HEK293 (cell line): ENCODE measurements at regions not wholly inside any gene's neighbourhood (a gene's known extent, or its start where the extent isn't known, plus 50 kb on each side); places are given as distances from the start of the nearest gene placed in this dataset.

Experiments used
- CTCF ChIA-PET: fragments of 350-600 bp; formaldehyde crosslinking; extraction: SDS; loops from one replicate; lab custom pipeline; 2021; ENCODE audit warnings: antibody characterized with exemption; lab: Yijun Ruan, JAX
- POLR2A ChIA-PET: fragments of 300-600 bp; formaldehyde crosslinking; extraction: SDS; loops from one replicate; lab custom pipeline; 2020; ENCODE audit warnings: antibody characterized with exemption, inconsistent platforms; lab: Yijun Ruan, JAX
- H3K27ac ChIP-seq: fragments of 200-500 bp; sonication (Bioruptor generic); 2 replicates; pipeline ENCODE4 v1.5.1; 2014; ENCODE audit warnings: low read depth, low read length, control low read depth, inconsistent platforms; ENCODE audit errors: extremely low read depth
- H3K36me3 ChIP-seq, 2 experiments: fragments of 200-500 bp in 1 of 2; sonication (Bioruptor generic) in 1 of 2; 1 replicate in 1 of 2; 2 replicates in 1 of 2; pipeline ENCODE4 v1.5.1; 2014 to 2017; ENCODE audit warnings: inconsistent platforms in 2 of 2, low read length in 2 of 2; ENCODE audit not compliant: control insufficient read depth in 2 of 2, insufficient read depth in 1 of 2
- H3K4me1 ChIP-seq: fragments of 200-500 bp; sonication (Bioruptor generic); 2 replicates; pipeline ENCODE4 v1.5.1; 2014; ENCODE audit warnings: mild to moderate bottlenecking, low read length, inconsistent platforms; ENCODE audit not compliant: control insufficient read depth, insufficient read depth
- H3K4me3 ChIP-seq: 2 replicates; pipeline ENCODE4 v1.5.1; 2011; ENCODE audit warnings: low read depth, mild to moderate bottlenecking, control low read depth, low read length, moderate library complexity
- H3K9me3 ChIP-seq: fragments of 200-500 bp; sonication (Bioruptor generic); 2 replicates; pipeline ENCODE4 v1.5.1; 2014; ENCODE audit warnings: low read depth, low read length, inconsistent platforms; ENCODE audit not compliant: control insufficient read depth, insufficient read depth
- HOXA7 ChIP-seq: sonication (generic); formaldehyde crosslinking; IDR thresholded peaks from 2 replicates; pipeline ENCODE4 v1.8.1; 2022; ENCODE audit warnings: missing genetic modification reagents, borderline replicate concordance
- KLF16 ChIP-seq: fragments of 450-650 bp; formaldehyde crosslinking; IDR thresholded peaks from 2 replicates; pipeline ENCODE4 v1.5.1; 2017; ENCODE audit warnings: missing biosample characterization, missing genetic modification characterization
- SCRT2 ChIP-seq: fragments of 450-650 bp; formaldehyde crosslinking; IDR thresholded peaks from 2 replicates; pipeline ENCODE4 v1.5.1; 2016; ENCODE audit warnings: missing biosample characterization, missing genetic modification characterization
- SP3 ChIP-seq: fragments of 450-650 bp; formaldehyde crosslinking; IDR thresholded peaks from 2 replicates; pipeline ENCODE4 v1.5.1; 2016; ENCODE audit warnings: missing biosample characterization, missing genetic modification characterization
- SP7 ChIP-seq: fragments of 450-650 bp; formaldehyde crosslinking; IDR thresholded peaks from 2 replicates; pipeline ENCODE4 v1.5.1; 2016; ENCODE audit warnings: missing biosample characterization, missing genetic modification characterization
- TRIM28 ChIP-seq: IDR thresholded peaks from 2 replicates; pipeline ENCODE4 v1.6.1; 2011; ENCODE audit warnings: low read length, control low read depth, borderline replicate concordance
- ZFP3 ChIP-seq: fragments of 450-650 bp; formaldehyde crosslinking; IDR thresholded peaks from 2 replicates; pipeline ENCODE4 v1.5.1; 2016; ENCODE audit warnings: low read depth, missing biosample characterization, missing genetic modification characterization
- ZFP41 ChIP-seq: fragments of 450-650 bp; formaldehyde crosslinking; IDR thresholded peaks from 2 replicates; pipeline ENCODE4 v1.5.1; 2016; ENCODE audit warnings: missing biosample characterization, missing genetic modification characterization, borderline replicate concordance
- ZNF184 ChIP-seq: fragments of 450-650 bp; IDR thresholded peaks from 2 replicates; pipeline ENCODE4 v1.5.1; 2018; ENCODE audit warnings: missing biosample characterization, mild to moderate bottlenecking, missing genetic modification characterization
- ZNF248 ChIP-seq: fragments of 450-650 bp; formaldehyde crosslinking; IDR thresholded peaks from 2 replicates; pipeline ENCODE4 v1.5.1; 2017; ENCODE audit warnings: missing biosample characterization, missing genetic modification characterization
- ZNF274 ChIP-seq, 2 experiments: fragments of 200-500 bp in 1 of 2; fragments of 450-650 bp in 1 of 2; sonication (Bioruptor generic) in 1 of 2; formaldehyde crosslinking in 1 of 2; IDR thresholded peaks; 2 replicates each; pipeline versions ENCODE4 v1.5.1 to v1.6.1; 2014 to 2016; ENCODE audit warnings: borderline replicate concordance in 1 of 2, inconsistent platforms in 1 of 2, low read length in 1 of 2, missing biosample characterization in 1 of 2, missing genetic modification characterization in 1 of 2
- ZNF302 ChIP-seq: fragments of 450-650 bp; formaldehyde crosslinking; IDR thresholded peaks from 2 replicates; pipeline ENCODE4 v1.5.1; 2016; ENCODE audit warnings: missing biosample characterization, missing genetic modification characterization, low read depth
- ZNF354C ChIP-seq: fragments of 450-650 bp; formaldehyde crosslinking; IDR thresholded peaks from 2 replicates; pipeline ENCODE4 v1.5.1; 2016; ENCODE audit warnings: missing biosample characterization, missing genetic modification characterization, low read depth, borderline replicate concordance
- ZNF366 ChIP-seq: fragments of 450-650 bp; formaldehyde crosslinking; conservative IDR thresholded peaks from 2 replicates; pipeline ENCODE4 v1.5.1; 2016; ENCODE audit warnings: missing biosample characterization, missing genetic modification characterization
- ZNF426 ChIP-seq: fragments of 450-650 bp; formaldehyde crosslinking; IDR thresholded peaks from 2 replicates; pipeline ENCODE4 v1.5.1; 2017; ENCODE audit warnings: missing biosample characterization, missing genetic modification characterization, mild to moderate bottlenecking, inconsistent platforms, moderate library complexity
- ZNF561 ChIP-seq: fragments of 450-650 bp; IDR thresholded peaks from 2 replicates; pipeline ENCODE4 v1.5.1; 2018; ENCODE audit warnings: missing biosample characterization, missing genetic modification characterization, borderline replicate concordance
- ZNF585B ChIP-seq: fragments of 450-650 bp; formaldehyde crosslinking; IDR thresholded peaks from 2 replicates; pipeline ENCODE4 v1.5.1; 2016; ENCODE audit warnings: missing biosample characterization, missing genetic modification characterization
- ZNF76 ChIP-seq: fragments of 450-650 bp; formaldehyde crosslinking; IDR thresholded peaks from 2 replicates; pipeline ENCODE4; 2016; ENCODE audit warnings: low read depth, missing biosample characterization, missing genetic modification characterization, borderline replicate concordance
- ZNF777 ChIP-seq: fragments of 450-650 bp; formaldehyde crosslinking; IDR thresholded peaks from 2 replicates; pipeline ENCODE4 v1.5.1; 2017; ENCODE audit warnings: missing biosample characterization, missing genetic modification characterization, borderline replicate concordance
- TF ChIP-seq, protein P1 (sequence below): fragments of 450-650 bp; formaldehyde crosslinking; IDR thresholded peaks from 2 replicates; pipeline ENCODE4 v1.5.1; 2017; ENCODE audit warnings: missing biosample characterization, missing genetic modification characterization
- TF ChIP-seq, protein P2 (sequence below): fragments of 450-650 bp; IDR thresholded peaks from 2 replicates; pipeline ENCODE4 v1.5.1; 2018; ENCODE audit warnings: missing biosample characterization, missing genetic modification characterization
- TF ChIP-seq, protein P3 (sequence below): fragments of 450-650 bp; formaldehyde crosslinking; IDR thresholded peaks from 2 replicates; pipeline ENCODE4 v1.5.1; 2016; ENCODE audit warnings: missing biosample characterization, missing genetic modification characterization, borderline replicate concordance
- TF ChIP-seq, protein P4 (sequence below): fragments of 450-650 bp; formaldehyde crosslinking; IDR thresholded peaks from 2 replicates; pipeline ENCODE4 v1.5.1; 2016; ENCODE audit warnings: missing biosample characterization, missing genetic modification characterization

DNA sequence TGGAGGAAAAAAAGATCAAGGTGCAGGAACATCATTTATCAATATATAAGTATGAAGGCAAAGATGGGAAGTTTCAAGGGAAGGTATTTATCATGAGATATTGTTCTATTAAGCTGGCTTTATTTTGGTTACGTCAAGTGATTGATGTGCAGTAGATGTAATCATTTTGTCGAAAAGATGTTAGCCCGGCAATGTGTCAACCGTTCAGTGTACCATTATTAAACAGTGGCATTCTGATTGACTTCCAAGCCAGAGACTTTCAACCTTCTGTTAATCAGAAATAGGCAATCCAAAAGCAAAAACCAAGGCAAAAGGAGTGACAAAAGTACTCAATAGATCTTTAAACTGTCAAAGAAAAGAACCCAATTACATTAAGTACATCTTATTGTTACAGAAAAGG lies 1340.3 kb upstream of the GOT2 start:
- Histone ChIP-seq H3K36me3 (no peaks in the 10 kb centered on the region), H3K9me3 (no peaks in the 10 kb centered on the region), H3K4me3 (no peak overlapping the region), H3K4me1 (no peaks in the 10 kb centered on the region), H3K27ac (no peak overlapping the region)
- TF ChIP-seq KLF16 (no peak), ZFP41 (tag by site-specific recombination) (no peak), SP3 (tag by site-specific recombination) (no peak), ZNF777 (tag by site-specific recombination) (no peak), ZFP3 (tag by site-specific recombination) (no peak), ZNF366 (no peak), ZNF561 (tag by site-specific recombination) (no peak), ZNF426 (no peak), TRIM28 (no peak), ZNF184 (no peak)
- ChIA-PET POLR2A (no interaction called here), CTCF (no interaction called here)

DNA sequence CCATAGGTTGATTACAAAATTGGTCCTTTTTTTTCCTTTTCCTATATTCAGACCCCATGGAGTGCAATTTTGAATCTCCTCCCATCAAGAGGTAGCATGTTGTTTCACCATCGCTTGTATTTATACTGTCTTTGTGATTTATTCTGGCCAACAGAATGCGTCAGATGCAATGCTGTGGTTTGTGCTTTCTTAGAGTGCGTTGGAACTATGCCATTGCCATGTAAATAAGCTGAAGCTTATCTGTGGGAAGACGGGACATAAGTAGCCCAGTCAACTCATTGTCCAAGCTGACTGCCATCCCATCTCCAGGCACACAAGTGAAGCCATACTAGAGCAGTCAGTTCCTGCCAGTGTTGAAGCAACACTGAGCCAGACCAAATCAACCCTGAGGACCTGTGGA lies 1339.3 kb upstream of the GOT2 start:
- POLR2A ChIA-PET: no interaction called here
- Histone ChIP-seq H3K27ac (no peak overlapping the region), H3K9me3 (no peaks in the 10 kb centered on the region), H3K4me3 (no peak overlapping the region), H3K4me1 (no peaks in the 10 kb centered on the region), H3K36me3 (no peaks in the 10 kb centered on the region)
- CTCF ChIA-PET: interaction anchor here (0.7 kb wide), 1 partner anchor 28 kb away, joined by 3 read pairs; no protein-coding TSS in a partner anchor
- no peak for TF ChIP-seq ZNF274 (IDR thresholded peaks at IDR 0.05; ENCODE audit: low read length)
- no peak for TF ChIP-seq ZNF274 (tag by site-specific recombination; IDR thresholded peaks at IDR 0.05; ENCODE audit: borderline replicate concordance)
- no peak for TF ChIP-seq SCRT2
- TF ChIP-seq HOXA7: no peak
- TF ChIP-seq, protein P1, sequence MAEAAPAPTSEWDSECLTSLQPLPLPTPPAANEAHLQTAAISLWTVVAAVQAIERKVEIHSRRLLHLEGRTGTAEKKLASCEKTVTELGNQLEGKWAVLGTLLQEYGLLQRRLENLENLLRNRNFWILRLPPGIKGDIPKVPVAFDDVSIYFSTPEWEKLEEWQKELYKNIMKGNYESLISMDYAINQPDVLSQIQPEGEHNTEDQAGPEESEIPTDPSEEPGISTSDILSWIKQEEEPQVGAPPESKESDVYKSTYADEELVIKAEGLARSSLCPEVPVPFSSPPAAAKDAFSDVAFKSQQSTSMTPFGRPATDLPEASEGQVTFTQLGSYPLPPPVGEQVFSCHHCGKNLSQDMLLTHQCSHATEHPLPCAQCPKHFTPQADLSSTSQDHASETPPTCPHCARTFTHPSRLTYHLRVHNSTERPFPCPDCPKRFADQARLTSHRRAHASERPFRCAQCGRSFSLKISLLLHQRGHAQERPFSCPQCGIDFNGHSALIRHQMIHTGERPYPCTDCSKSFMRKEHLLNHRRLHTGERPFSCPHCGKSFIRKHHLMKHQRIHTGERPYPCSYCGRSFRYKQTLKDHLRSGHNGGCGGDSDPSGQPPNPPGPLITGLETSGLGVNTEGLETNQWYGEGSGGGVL (tag by site-specific recombination): no peak
- TF ChIP-seq SP7 (tag by site-specific recombination): no peak
- no peak for TF ChIP-seq ZNF76
- TF ChIP-seq ZNF248 (tag by site-specific recombination): no peak
- TF ChIP-seq ZNF302 (tag by site-specific recombination): no peak
- TF ChIP-seq, protein P2, sequence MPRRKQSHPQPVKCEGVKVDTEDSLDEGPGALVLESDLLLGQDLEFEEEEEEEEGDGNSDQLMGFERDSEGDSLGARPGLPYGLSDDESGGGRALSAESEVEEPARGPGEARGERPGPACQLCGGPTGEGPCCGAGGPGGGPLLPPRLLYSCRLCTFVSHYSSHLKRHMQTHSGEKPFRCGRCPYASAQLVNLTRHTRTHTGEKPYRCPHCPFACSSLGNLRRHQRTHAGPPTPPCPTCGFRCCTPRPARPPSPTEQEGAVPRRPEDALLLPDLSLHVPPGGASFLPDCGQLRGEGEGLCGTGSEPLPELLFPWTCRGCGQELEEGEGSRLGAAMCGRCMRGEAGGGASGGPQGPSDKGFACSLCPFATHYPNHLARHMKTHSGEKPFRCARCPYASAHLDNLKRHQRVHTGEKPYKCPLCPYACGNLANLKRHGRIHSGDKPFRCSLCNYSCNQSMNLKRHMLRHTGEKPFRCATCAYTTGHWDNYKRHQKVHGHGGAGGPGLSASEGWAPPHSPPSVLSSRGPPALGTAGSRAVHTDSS (tag by site-specific recombination): no peak
- TF ChIP-seq, protein P3, sequence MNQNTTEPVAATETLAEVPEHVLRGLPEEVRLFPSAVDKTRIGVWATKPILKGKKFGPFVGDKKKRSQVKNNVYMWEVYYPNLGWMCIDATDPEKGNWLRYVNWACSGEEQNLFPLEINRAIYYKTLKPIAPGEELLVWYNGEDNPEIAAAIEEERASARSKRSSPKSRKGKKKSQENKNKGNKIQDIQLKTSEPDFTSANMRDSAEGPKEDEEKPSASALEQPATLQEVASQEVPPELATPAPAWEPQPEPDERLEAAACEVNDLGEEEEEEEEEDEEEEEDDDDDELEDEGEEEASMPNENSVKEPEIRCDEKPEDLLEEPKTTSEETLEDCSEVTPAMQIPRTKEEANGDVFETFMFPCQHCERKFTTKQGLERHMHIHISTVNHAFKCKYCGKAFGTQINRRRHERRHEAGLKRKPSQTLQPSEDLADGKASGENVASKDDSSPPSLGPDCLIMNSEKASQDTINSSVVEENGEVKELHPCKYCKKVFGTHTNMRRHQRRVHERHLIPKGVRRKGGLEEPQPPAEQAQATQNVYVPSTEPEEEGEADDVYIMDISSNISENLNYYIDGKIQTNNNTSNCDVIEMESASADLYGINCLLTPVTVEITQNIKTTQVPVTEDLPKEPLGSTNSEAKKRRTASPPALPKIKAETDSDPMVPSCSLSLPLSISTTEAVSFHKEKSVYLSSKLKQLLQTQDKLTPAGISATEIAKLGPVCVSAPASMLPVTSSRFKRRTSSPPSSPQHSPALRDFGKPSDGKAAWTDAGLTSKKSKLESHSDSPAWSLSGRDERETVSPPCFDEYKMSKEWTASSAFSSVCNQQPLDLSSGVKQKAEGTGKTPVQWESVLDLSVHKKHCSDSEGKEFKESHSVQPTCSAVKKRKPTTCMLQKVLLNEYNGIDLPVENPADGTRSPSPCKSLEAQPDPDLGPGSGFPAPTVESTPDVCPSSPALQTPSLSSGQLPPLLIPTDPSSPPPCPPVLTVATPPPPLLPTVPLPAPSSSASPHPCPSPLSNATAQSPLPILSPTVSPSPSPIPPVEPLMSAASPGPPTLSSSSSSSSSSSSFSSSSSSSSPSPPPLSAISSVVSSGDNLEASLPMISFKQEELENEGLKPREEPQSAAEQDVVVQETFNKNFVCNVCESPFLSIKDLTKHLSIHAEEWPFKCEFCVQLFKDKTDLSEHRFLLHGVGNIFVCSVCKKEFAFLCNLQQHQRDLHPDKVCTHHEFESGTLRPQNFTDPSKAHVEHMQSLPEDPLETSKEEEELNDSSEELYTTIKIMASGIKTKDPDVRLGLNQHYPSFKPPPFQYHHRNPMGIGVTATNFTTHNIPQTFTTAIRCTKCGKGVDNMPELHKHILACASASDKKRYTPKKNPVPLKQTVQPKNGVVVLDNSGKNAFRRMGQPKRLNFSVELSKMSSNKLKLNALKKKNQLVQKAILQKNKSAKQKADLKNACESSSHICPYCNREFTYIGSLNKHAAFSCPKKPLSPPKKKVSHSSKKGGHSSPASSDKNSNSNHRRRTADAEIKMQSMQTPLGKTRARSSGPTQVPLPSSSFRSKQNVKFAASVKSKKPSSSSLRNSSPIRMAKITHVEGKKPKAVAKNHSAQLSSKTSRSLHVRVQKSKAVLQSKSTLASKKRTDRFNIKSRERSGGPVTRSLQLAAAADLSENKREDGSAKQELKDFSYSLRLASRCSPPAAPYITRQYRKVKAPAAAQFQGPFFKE: no peak
- TF ChIP-seq ZNF354C (tag by site-specific recombination): no peak
- TF ChIP-seq ZNF585B: no peak
- TF ChIP-seq, protein P4, sequence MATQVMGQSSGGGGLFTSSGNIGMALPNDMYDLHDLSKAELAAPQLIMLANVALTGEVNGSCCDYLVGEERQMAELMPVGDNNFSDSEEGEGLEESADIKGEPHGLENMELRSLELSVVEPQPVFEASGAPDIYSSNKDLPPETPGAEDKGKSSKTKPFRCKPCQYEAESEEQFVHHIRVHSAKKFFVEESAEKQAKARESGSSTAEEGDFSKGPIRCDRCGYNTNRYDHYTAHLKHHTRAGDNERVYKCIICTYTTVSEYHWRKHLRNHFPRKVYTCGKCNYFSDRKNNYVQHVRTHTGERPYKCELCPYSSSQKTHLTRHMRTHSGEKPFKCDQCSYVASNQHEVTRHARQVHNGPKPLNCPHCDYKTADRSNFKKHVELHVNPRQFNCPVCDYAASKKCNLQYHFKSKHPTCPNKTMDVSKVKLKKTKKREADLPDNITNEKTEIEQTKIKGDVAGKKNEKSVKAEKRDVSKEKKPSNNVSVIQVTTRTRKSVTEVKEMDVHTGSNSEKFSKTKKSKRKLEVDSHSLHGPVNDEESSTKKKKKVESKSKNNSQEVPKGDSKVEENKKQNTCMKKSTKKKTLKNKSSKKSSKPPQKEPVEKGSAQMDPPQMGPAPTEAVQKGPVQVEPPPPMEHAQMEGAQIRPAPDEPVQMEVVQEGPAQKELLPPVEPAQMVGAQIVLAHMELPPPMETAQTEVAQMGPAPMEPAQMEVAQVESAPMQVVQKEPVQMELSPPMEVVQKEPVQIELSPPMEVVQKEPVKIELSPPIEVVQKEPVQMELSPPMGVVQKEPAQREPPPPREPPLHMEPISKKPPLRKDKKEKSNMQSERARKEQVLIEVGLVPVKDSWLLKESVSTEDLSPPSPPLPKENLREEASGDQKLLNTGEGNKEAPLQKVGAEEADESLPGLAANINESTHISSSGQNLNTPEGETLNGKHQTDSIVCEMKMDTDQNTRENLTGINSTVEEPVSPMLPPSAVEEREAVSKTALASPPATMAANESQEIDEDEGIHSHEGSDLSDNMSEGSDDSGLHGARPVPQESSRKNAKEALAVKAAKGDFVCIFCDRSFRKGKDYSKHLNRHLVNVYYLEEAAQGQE: no peak
- no peak for TF ChIP-seq ZNF426
